ENCODE measurements at regions not wholly inside any gene's neighbourhood (a gene's known extent, or its start where the extent isn't known, plus 50 kb on each side); places are given as distances from the start of the nearest gene placed in this dataset.
"Not testable (repeated sequence)": the region's sequence is repeated elsewhere in the genome, so short reads cannot be mapped to it uniquely, and the experiment has no call there.

GRCh38 chr5:143521141-143521540, 117.7 kb upstream of the NR3C1 start:
- no peak for DNase-seq

GRCh38 chr5:143519215-143519614, 115.7 kb upstream of the NR3C1 start:
- DNase-seq: not testable (repeated sequence)

- DNase-seq: not testable (repeated sequence)
Measured at GRCh38 chr5:143517824-143518223, 114.3 kb upstream of the NR3C1 start.

- DNase-seq: no peak
Measured at GRCh38 chr5:143516249-143516648, 112.8 kb upstream of the NR3C1 start.

- no peak for DNase-seq
Measured at GRCh38 chr5:143515829-143516228, 112.3 kb upstream of the NR3C1 start.

- no peak for DNase-seq
Measured at GRCh38 chr5:143514616-143515335, 111.3 kb upstream of the NR3C1 start.

GRCh38 chr5:143513720-143514119, 110.2 kb upstream of the NR3C1 start:
- no peak for DNase-seq

GRCh38 chr5:143511736-143512135, 108.2 kb upstream of the NR3C1 start:
- no peak for DNase-seq

GRCh38 chr5:143509758-143510221, 106.3 kb upstream of the NR3C1 start:
- DNase-seq: no peak

GRCh38 chr5:143506836-143507552, 103.5 kb upstream of the NR3C1 start:
- DNase-seq: no peak

- DNase-seq: no peak
Measured at GRCh38 chr5:143505934-143506333, 102.4 kb upstream of the NR3C1 start.

GRCh38 chr5:143505354-143505753, 101.9 kb upstream of the NR3C1 start:
- no peak for DNase-seq

- DNase-seq: no peak
Measured at GRCh38 chr5:143501310-143502044, 98.0 kb upstream of the NR3C1 start.

- DNase-seq: peak; percentile 36
Measured at GRCh38 chr5:143499480-143500114, 96.1 kb upstream of the NR3C1 start.

- no peak for DNase-seq
Measured at GRCh38 chr5:143498821-143499220, 95.3 kb upstream of the NR3C1 start.

GRCh38 chr5:143497749-143498148, 94.3 kb upstream of the NR3C1 start:
- no peak for DNase-seq

GRCh38 chr5:143496943-143497342, 93.5 kb upstream of the NR3C1 start:
- DNase-seq: no peak

GRCh38 chr5:143495821-143496275, 92.4 kb upstream of the NR3C1 start:
- DNase-seq: peak; percentile 21

- DNase-seq: no peak
Measured at GRCh38 chr5:143495110-143495509, 91.6 kb upstream of the NR3C1 start.

- DNase-seq: no peak
Measured at GRCh38 chr5:143494595-143494994, 91.1 kb upstream of the NR3C1 start.

GRCh38 chr5:143494162-143494561, 90.7 kb upstream of the NR3C1 start:
- DNase-seq: no peak

GRCh38 chr5:143492783-143493182, 89.3 kb upstream of the NR3C1 start:
- DNase-seq: no peak

GRCh38 chr5:143491646-143492045, 88.2 kb upstream of the NR3C1 start:
- DNase-seq: no peak

Measured in NCI-H82 (cell line).